ENCODE measurements at regions not wholly inside any gene's neighbourhood (a gene's known extent, or its start where the extent isn't known, plus 50 kb on each side); places are given as distances from the start of the nearest gene placed in this dataset.

- DNase-seq (ENCODE audit: low read depth) = no peak
- TF ChIP-seq, protein P1, sequence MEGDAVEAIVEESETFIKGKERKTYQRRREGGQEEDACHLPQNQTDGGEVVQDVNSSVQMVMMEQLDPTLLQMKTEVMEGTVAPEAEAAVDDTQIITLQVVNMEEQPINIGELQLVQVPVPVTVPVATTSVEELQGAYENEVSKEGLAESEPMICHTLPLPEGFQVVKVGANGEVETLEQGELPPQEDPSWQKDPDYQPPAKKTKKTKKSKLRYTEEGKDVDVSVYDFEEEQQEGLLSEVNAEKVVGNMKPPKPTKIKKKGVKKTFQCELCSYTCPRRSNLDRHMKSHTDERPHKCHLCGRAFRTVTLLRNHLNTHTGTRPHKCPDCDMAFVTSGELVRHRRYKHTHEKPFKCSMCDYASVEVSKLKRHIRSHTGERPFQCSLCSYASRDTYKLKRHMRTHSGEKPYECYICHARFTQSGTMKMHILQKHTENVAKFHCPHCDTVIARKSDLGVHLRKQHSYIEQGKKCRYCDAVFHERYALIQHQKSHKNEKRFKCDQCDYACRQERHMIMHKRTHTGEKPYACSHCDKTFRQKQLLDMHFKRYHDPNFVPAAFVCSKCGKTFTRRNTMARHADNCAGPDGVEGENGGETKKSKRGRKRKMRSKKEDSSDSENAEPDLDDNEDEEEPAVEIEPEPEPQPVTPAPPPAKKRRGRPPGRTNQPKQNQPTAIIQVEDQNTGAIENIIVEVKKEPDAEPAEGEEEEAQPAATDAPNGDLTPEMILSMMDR (IDR thresholded peaks at IDR 0.05; ENCODE audit: control insufficient read depth, extremely low read depth, insufficient read depth) = no peak
- H3K4me3 ChIP-seq (ENCODE audit: low read depth, low read length) = no peak overlapping the region
Observed at GRCh38 chr10:21141946-21142492, 244.9 kb upstream of the NEBL start.

DNA sequence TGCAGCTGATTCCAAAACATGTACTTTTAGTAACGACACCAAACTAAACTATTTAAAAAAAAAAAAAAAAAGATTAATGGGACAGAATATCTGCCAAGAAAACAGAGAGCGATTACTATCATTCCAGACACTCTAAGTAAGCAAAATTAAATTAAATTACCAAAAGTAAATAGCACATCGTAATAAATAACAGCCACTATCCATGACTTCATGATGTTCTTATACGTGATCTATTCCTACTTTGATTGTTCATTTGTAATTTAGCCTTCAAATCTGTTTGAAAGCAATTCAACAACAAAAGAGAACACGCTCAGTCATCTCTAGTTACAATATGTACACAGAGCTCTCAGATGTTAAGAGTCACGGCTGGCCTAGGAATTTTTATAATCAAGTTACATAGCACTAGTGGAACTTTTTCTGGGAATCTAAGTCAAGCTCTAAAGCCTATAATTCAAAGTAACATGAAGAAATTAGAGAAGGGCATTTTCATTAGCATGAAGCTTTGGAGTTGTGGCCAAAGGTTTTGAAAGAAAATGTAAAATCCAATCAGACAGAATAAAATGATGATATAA lies 241.7 kb upstream of the NEBL start:
- TF ChIP-seq, protein P1 (IDR thresholded peaks at IDR 0.05; ENCODE audit: control insufficient read depth, extremely low read depth, insufficient read depth) = no peak
- no peak overlapping the region for H3K4me3 ChIP-seq (ENCODE audit: low read depth, low read length)
- no peak for DNase-seq (ENCODE audit: low read depth)

GRCh38 chr10:21135023-21135931 lies 238.2 kb upstream of the NEBL start:
- no peak for DNase-seq (ENCODE audit: low read depth)
- TF ChIP-seq, protein P1 (IDR thresholded peaks at IDR 0.05; ENCODE audit: control insufficient read depth, extremely low read depth, insufficient read depth) = no peak
- no peak overlapping the region for H3K4me3 ChIP-seq (ENCODE audit: low read depth, low read length)

- H3K4me3 ChIP-seq (ENCODE audit: low read depth, low read length) = no peak overlapping the region
- TF ChIP-seq, protein P1 (IDR thresholded peaks at IDR 0.05; ENCODE audit: control insufficient read depth, extremely low read depth, insufficient read depth) = no peak
- no peak for DNase-seq (ENCODE audit: low read depth)
Observed at GRCh38 chr10:21134645-21135022, 237.5 kb upstream of the NEBL start.

DNA sequence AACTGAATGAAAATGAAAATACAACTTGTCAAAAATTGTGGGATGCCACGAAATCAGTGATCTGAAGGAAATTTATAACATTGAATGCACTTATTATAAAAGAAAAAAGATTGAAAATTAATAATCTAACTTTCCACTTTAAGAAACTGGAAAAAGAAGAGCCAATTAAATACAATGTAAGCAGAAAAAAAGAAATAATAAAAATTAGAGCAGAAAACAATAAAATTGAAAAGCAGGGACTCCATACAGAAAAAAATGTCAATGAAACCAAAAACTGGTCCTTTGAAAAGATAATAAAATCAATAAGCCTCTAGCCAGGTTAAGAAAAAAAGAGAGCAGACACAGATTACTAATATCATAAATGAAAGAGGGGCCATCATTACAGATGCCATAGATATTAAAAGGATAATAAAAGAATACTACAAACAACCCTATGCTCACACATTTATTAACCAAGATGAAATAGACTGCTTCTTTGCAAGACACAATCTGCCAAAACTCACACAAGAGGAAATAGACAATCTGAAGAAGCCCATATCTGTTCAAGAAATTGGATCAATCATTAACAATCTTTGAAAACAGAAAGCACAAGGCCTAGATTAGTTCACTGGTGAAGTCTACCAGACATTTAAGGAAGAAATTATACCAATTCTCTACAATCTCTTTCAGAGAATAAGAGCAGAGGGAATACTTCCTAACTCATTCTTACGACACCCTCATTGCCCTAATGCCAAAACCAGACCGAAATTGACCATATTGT lies 233.8 kb upstream of the NEBL start:
- no peak for DNase-seq (ENCODE audit: low read depth)
- TF ChIP-seq, protein P1 (IDR thresholded peaks at IDR 0.05; ENCODE audit: control insufficient read depth, extremely low read depth, insufficient read depth) = no peak
- H3K4me3 ChIP-seq (ENCODE audit: low read depth, low read length) = no peak overlapping the region

DNA sequence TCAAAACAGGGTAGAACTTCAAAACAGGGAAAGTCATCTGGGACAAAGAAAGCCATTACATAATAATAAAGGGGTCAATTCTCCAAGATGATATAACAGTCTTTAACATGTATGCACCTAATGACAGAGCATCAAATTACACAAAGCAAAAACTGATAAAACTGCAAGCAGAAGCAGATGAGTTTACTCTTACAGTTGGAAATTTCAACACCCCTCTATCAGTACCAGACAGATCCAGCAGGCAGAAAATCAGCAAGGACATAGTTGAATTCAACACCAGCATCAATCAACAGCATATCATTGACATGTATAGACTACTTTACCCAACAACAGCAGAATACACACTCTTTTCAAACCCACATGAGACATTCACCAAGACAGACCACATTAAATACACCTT lies 233.0 kb upstream of the NEBL start:
- no peak overlapping the region for H3K4me3 ChIP-seq (ENCODE audit: low read depth, low read length)
- TF ChIP-seq, protein P1 (IDR thresholded peaks at IDR 0.05; ENCODE audit: control insufficient read depth, extremely low read depth, insufficient read depth) = no peak
- DNase-seq (ENCODE audit: low read depth) = no peak
